RKO (cell line): ENCODE measurements at regions not wholly inside any gene's neighbourhood (a gene's known extent, or its start where the extent isn't known, plus 50 kb on each side); places are given as distances from the start of the nearest gene placed in this dataset.
"Not testable (repeated sequence)": the region's sequence is repeated elsewhere in the genome, so short reads cannot be mapped to it uniquely, and the experiment has no call there.

ENCODE experiments used
- DNase-seq: peaks from one replicate; pipeline ENCODE4 v3.0.0-alpha.2; 2016; ENCODE audit warnings: low spot score

DNA sequence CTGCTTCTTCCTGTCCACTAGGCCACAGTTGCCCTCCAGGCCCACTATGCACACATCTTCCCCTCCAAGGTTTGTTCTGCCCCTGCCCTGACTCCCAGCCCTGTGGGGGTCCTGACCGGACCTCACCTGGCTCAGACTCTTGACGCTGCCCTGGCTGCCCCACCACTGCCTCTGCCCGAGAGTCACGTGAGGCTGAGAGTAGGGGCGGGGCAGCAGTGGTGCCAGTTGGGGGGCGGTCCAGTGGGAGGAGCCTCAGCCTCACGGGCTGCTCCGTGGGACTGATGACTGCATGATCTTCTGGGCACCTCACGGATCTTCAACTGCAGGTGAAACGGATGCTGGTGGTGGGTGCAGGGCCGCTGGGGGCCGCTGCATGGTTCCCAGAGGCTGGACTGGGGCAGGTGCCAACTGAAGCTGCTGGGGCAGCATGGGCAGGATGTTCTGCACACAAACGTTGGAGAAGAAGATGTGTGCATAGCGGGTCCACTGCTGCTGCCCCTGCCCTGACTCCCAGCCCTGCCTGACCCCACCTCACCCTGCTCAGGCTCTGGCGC, 77.6 kb downstream of the HHIPL2 start:
- DNase-seq: not testable (repeated sequence)

- no peak for DNase-seq
Observed at GRCh38 chr1:222466150-222466865, 81.6 kb downstream of the HHIPL2 start.

DNA sequence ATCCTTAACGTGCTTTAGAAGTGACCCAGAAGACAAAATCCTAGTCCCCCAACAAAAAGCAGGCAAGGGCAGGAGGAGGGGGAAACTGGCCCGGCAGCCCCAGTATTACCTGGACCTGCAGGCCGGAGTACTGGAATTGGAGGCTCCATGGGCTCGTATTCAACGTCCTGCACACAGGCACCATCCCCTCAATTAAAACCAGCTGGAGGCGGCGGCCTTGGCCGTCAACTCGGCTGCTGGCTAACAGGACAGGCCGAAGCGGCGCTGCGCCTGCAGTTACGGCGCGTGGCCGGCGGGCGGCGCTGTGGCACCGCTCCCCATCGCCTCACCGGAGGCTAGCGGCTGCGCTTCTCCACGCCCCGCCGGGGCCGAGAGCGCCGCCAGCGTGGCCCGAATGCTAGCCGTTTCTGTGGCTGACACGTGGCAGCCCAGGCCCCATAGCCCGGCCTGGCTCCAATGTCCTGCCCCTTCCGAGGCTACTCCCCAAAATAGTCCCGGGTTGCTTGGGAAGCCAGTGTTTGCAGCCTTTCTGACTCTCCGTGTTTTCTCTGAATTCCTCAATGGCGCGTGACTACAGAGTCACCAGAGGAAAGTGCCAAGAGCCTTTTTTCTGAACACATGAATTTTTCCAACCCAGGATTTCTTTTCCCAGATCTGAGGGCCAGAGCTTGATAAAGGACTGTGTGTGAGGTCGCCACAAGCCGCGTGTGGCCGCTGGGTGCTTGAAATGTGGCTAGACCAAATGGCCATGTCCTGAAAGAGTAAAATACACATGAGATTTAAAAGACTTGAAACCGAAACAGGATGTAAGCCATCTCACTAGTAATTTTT, 82.5 kb downstream of the HHIPL2 start:
- DNase-seq: peak; percentile 92

DNA sequence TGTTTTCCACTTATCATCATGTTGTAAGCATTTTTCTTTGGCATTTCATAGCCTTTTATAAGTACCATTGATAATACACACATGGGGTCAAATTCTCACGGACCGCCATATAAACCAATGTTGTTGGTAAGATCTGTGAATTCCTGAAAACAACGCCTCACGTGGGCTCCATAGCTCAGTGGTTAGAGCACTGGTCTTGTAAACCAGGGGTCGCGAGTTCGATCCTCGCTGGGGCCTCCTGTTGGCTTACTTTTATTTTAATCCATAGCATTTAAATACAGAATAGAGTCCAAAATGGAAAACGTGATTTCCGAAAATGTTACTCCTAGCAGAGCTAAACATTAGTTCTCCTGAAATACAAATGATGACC, 83.1 kb downstream of the HHIPL2 start:
- peak; percentile 59 for DNase-seq

DNA sequence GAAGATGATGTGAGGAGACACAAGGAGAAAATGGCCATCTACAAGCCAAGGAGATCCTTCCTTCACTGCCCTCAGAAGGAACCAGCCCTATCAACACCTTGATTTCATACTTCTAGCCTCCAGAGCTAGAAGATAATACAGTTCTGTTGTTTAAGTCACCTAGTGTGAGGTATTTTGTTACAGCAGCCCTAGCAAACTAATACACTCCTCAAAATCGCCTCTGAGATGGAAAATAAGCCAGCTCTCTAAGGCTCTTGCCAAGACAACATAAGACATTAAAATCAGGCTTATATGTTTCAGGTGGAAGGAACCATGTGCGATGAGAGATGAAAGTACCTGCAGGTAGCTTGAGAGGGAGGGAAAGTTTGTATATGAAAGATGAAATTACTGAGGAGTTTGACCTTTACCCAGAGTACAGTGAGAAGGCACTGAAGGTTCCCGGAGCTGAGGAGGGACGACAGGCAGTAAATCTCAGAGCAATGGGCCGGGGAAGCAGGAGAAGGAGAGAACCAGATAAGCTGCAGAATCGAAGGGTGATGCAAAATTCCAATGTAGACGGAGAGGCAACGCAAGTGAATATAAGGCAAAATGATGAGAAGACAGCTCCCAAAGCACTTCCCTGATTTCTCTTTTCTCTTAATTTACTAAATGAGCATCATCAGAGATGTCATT, 84.7 kb downstream of the HHIPL2 start:
- DNase-seq: no peak

DNA sequence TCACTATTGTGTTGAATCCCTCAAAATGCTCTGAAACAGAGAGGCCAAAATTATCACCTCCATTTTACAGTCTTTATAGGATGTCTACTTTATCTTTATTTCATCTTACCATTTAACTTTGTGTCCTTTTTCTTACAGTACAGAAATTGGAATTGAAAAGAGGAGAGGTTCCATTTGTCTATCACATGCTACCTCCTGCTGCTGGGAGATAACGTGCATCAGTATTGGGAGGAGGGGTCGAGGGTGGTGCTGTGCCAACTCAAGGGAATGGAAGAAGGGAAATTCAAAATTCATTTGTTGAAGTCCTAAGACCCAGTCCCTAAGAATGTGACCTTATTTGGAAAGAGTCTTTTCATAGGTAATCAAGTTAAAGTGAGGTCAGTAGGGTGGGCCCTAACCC, 85.3 kb downstream of the HHIPL2 start:
- no peak for DNase-seq

DNA sequence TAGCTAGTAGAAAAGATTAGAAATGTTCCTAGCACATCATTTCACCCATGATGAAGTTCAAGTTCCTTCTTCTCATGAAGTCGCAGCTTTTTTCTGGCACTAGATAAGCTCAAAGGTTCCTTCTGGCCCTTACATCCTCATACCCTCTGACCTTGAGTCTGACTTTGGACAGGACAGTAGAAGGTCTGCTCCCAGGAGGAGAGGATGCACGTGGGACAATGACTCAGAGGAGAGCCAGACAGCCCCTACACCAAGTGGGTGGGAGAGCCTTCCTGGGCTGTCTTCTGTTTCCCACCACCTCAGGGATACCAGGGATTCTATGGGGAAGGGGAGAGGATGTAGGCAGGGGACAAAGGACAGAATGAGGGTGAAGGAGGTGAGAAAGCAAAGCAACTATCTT, 86.0 kb downstream of the HHIPL2 start:
- DNase-seq: no peak

- DNase-seq: no peak
Observed at GRCh38 chr1:222459652-222460051, 88.3 kb downstream of the HHIPL2 start.

GRCh38 chr1:222457513-222457912, 90.4 kb downstream of the HHIPL2 start:
- no peak for DNase-seq

DNA sequence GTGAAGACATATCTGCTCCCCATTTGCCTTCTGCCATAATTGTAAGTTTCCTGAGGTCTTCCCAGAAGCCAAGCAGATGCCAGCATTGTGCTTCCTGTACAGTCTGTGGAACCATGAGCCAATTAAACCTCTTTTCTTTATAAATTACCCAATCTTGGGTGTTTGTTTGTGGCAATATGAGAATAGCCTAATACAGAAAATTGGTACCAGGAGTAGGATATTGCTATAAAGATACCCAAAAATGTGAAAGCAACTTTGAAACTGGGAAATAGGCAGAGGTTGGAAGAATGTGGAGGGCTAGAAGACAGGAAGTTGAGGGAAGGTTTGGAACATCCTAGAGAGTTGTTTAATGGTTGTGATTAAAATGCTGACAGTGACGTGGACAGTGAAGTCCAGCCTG, 90.8 kb downstream of the HHIPL2 start:
- no peak for DNase-seq

DNA sequence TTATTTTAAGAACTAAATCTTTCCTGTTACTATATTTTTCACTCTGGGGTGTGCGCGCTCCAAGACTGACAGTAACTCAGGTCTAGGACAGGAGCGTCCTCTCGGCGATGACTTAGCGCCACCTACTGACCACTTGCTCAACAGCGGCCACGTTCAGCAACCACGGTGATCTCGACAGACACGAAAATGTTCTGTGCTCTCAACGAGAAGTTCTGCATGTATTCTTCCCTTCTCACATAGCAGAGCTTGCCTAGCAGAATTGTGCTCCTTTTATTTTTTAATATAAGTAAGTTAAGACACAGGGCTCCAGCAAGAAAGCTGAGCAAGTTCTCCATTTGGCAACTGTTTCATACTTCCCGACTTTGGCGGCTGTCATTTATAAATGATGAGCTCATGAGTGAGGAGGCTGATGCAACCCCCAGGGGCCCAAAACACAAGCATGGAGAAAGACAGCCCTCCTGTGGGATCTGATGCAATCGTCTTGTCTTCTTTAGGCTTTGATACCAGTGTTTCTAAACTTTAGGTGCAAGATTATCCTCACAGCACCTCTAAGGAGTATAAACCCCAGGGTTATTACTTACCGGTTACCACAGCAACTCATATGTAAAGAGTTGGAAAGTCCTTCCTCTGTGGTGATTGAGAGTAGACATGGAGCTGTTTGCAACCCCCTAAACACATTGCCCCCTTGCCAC, 92.6 kb downstream of the HHIPL2 start:
- DNase-seq: peak; percentile 87

- peak; percentile 2 for DNase-seq
Observed at GRCh38 chr1:222454782-222455181, 93.1 kb downstream of the HHIPL2 start.

GRCh38 chr1:222454186-222454585, 93.7 kb downstream of the HHIPL2 start:
- DNase-seq: no peak

GRCh38 chr1:222452031-222452430, 95.9 kb downstream of the HHIPL2 start:
- no peak for DNase-seq

GRCh38 chr1:222443566-222443965, 104.3 kb downstream of the HHIPL2 start:
- DNase-seq: no peak

DNA sequence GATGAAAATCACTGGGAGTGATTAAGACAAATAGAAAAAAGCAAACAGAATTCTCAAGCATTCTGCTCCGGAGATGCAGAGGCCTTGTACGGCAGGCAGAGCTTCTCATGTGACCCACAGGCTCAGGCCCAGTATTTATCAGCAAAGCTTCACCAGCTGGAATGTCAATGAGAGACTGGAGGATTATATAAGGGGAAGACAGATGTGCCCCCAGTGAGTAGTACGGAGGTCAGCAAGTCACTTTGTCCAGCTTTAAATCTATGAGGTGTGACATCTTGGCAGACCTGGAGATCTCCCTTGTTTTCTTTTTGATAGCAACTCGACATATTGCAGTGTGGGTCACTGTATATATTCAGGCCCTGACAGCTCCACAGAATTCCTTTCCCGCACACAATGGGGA, 106.8 kb downstream of the HHIPL2 start:
- DNase-seq: no peak

DNA sequence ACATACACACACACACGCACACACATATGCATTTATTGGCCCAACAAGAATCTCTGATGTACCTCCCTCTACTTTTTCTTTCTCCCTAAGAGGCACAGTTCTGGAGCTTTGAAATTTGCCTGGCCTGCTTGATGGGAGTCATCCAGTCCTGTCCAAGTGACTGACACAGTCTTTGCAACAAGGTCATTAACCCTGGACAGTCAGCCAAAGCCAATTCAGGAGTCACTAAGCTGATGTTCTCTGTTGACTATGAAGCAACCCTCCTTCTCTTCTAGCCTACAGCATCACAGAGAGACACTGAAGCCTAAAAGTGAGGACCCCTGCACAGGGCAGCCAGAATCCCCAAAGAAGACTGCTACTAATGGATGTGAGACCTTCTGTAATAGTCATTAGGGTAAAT, 123.1 kb downstream of the HHIPL2 start:
- no peak for DNase-seq

GRCh38 chr1:222421380-222421779, 126.5 kb downstream of the HHIPL2 start:
- DNase-seq: no peak

DNA sequence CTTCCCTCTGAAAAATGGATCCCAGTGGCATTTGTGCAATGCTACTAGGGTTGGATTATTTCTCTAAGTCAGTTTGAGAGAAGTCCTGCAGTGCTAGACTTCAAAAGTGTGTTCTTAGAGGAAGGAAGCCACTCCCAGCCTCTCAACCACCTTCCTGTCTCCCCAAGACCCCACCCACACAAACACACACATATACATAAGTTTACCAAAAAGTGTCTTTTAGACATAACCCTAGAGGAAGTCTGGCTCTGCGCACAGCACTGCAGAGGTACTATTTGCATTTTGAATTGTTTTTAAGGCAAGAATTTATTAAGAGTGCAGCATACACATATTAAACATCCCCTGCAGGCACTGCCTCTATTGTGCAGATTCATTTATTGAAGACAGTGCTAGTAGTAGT, 127.3 kb downstream of the HHIPL2 start:
- no peak for DNase-seq

GRCh38 chr1:222418654-222419053, 129.2 kb downstream of the HHIPL2 start:
- DNase-seq: no peak

GRCh38 chr1:222417264-222417663, 130.6 kb downstream of the HHIPL2 start:
- no peak for DNase-seq
